ENCODE measurements at regions not wholly inside any gene's neighbourhood (a gene's known extent, or its start where the extent isn't known, plus 50 kb on each side); places are given as distances from the start of the nearest gene placed in this dataset.

DNA sequence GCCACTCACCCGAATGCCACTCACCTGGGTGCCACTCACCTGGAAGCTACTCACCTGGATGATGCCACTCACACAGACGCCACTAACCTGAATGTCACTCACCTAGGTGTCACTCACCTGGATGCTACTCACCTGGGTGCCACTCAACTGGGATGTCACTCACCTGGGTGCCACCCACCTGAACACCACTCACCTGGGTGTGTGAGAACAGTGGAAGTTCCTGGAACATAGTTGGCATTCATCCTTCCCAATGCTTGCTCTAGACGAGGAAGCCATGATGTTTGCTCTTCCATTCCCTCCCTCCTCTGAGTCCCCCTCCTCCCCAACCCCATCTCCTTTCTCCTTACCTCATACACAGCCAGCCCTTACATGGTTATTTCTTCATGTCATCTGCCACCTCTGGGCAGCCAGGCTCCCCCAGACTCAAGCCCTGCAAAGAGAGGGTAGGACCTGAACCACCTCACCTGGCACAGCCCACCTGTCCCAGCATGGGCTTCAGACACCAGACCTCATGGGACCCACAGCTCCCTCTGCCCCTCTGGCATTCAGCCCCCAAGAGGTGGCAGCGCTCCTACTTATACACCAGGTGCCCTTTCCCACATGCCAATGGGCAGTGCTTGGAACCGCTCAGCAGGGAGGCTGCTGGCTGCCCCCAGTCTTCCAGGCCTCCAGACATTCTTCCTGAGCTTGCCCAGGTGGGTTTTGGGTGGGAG, 171.8 kb upstream of the FOXF1 start:
- TF ChIP-seq, protein P1, sequence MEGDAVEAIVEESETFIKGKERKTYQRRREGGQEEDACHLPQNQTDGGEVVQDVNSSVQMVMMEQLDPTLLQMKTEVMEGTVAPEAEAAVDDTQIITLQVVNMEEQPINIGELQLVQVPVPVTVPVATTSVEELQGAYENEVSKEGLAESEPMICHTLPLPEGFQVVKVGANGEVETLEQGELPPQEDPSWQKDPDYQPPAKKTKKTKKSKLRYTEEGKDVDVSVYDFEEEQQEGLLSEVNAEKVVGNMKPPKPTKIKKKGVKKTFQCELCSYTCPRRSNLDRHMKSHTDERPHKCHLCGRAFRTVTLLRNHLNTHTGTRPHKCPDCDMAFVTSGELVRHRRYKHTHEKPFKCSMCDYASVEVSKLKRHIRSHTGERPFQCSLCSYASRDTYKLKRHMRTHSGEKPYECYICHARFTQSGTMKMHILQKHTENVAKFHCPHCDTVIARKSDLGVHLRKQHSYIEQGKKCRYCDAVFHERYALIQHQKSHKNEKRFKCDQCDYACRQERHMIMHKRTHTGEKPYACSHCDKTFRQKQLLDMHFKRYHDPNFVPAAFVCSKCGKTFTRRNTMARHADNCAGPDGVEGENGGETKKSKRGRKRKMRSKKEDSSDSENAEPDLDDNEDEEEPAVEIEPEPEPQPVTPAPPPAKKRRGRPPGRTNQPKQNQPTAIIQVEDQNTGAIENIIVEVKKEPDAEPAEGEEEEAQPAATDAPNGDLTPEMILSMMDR (IDR thresholded peaks at IDR 0.05) = no peak
- TF ChIP-seq POLR2A (IDR thresholded peaks at IDR 0.05) (no peak), POLR2AphosphoS5 (IDR thresholded peaks at IDR 0.05) (no peak)
